ENCODE measurements at regions not wholly inside any gene's neighbourhood (a gene's known extent, or its start where the extent isn't known, plus 50 kb on each side); places are given as distances from the start of the nearest gene placed in this dataset.

DNA sequence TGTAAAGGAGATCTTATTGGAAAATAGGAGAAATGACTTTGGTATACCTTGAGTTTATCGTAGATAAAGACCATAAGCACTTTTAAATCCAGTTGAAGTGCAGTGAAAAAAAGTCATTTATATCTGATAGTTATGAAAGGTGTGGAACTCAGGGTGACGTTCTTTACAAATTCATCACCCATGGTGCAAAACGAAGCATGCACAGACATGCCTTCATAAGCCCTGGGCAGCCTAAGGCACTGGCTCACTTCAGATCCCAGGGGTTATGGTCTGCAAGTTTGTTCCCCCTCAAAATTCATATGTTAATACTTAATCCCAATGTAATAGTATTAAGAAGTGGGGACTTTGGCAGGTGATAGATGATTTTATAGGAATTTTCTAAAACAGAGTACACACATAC, 1216.4 kb upstream of the USP15 start:
- Histone ChIP-seq H3K9me3 (ENCODE audit: severe bottlenecking) (no peaks in the 10 kb centered on the region), H3K27me3 (ENCODE audit: insufficient read depth, low read depth, severe bottlenecking) (no peaks in the 10 kb centered on the region), H3K4me3 (ENCODE audit: low read depth, low read length) (no peak overlapping the region), H3K27ac (no peak overlapping the region), H3K36me3 (no peaks in the 10 kb centered on the region)
- DNase-seq = no peak
- TF ChIP-seq, protein P1, sequence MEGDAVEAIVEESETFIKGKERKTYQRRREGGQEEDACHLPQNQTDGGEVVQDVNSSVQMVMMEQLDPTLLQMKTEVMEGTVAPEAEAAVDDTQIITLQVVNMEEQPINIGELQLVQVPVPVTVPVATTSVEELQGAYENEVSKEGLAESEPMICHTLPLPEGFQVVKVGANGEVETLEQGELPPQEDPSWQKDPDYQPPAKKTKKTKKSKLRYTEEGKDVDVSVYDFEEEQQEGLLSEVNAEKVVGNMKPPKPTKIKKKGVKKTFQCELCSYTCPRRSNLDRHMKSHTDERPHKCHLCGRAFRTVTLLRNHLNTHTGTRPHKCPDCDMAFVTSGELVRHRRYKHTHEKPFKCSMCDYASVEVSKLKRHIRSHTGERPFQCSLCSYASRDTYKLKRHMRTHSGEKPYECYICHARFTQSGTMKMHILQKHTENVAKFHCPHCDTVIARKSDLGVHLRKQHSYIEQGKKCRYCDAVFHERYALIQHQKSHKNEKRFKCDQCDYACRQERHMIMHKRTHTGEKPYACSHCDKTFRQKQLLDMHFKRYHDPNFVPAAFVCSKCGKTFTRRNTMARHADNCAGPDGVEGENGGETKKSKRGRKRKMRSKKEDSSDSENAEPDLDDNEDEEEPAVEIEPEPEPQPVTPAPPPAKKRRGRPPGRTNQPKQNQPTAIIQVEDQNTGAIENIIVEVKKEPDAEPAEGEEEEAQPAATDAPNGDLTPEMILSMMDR (IDR thresholded peaks at IDR 0.05; ENCODE audit: low read depth, low read length) = no peak

DNA sequence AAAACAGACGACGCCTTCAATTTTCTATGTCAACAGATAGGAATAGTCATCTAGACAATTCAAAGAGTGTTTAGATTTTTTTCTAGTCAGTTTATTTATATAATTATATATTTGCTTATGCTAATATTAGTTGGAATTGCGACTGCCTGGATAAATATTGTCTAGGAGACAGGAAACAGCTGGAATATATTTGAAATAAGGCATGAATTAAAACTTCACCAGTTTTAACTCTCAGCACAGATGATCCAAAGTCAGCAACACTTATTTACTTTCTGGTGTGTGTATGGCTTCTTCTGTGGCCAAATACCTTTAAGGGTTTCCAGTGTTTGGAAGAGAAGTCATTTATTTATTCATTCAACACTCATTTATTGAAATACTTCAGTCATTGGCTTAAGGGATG, 1215.4 kb upstream of the USP15 start:
- no peak overlapping the region for H3K27ac ChIP-seq
- no peak for DNase-seq
- TF ChIP-seq, protein P1 (IDR thresholded peaks at IDR 0.05; ENCODE audit: low read depth, low read length) = no peak
- H3K9me3 ChIP-seq (ENCODE audit: severe bottlenecking) = no peaks in the 10 kb centered on the region
- no peaks in the 10 kb centered on the region for H3K27me3 ChIP-seq (ENCODE audit: insufficient read depth, low read depth, severe bottlenecking)
- H3K36me3 ChIP-seq = no peaks in the 10 kb centered on the region
- H3K4me3 ChIP-seq (ENCODE audit: low read depth, low read length) = no peak overlapping the region

DNA sequence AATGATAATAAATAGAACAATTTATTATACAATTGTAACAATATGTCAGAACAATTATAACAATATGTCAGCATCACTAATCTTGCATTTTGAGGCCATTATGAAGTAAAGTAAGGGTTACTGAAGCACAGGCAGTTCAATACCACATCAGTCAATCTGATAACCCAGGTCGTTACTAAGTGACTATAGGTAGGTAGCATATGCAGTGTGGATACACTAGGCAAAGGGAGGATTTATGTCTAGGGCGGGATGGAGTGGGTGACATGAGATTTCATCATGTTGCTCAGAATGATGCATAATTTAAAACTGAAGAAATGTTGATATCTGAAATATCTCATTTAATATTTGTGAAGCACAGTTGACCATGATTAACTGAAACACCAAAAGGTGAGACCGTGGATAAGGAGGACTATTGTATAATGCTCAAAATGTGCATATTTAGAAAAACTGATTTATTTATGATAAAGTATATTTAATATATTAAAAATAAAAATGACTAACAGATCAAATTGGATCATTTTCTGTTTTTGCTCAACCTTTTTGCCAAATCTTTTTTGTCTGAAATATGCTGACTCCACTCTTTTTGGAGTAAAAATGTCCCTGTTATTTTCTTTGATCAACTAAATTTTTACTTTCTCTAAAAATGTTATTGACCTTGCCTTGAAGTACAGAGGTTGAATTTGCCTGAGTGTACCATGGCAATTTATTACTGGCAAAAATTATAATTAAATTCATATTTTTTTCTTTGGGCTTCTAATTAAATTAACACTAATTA, 1189.4 kb upstream of the USP15 start:
- no peak for DNase-seq
- Histone ChIP-seq H3K36me3 (no peaks in the 10 kb centered on the region), H3K4me3 (ENCODE audit: low read depth, low read length) (no peak overlapping the region), H3K9me3 (ENCODE audit: severe bottlenecking) (no peaks in the 10 kb centered on the region), H3K27ac (no peak overlapping the region), H3K27me3 (ENCODE audit: insufficient read depth, low read depth, severe bottlenecking) (no peaks in the 10 kb centered on the region)
- TF ChIP-seq, protein P1 (IDR thresholded peaks at IDR 0.05; ENCODE audit: low read depth, low read length) = no peak

DNA sequence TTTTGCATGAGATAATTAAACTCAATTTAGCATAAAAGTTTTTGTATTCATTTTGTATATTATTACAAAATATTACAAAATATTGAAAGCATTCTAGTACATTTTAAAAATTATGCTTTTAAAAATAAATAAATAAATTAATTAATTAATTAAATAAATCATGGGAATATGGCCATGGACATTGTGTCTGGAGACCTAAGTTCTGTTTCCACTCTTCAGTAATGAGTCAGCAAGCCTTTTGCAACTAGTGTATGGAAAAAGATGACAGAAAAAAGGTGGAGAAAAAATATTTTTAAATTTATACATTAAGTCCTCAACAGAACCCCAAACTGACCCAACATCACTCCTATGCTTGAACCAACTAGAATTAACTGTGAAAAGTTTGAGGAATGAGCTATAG, 1187.5 kb upstream of the USP15 start:
- no peak for DNase-seq
- TF ChIP-seq, protein P1 (IDR thresholded peaks at IDR 0.05; ENCODE audit: low read depth, low read length) = no peak
- Histone ChIP-seq H3K27ac (no peak overlapping the region), H3K9me3 (ENCODE audit: severe bottlenecking) (no peaks in the 10 kb centered on the region), H3K4me3 (ENCODE audit: low read depth, low read length) (no peak overlapping the region), H3K36me3 (no peaks in the 10 kb centered on the region), H3K27me3 (ENCODE audit: insufficient read depth, low read depth, severe bottlenecking) (no peaks in the 10 kb centered on the region)

DNA sequence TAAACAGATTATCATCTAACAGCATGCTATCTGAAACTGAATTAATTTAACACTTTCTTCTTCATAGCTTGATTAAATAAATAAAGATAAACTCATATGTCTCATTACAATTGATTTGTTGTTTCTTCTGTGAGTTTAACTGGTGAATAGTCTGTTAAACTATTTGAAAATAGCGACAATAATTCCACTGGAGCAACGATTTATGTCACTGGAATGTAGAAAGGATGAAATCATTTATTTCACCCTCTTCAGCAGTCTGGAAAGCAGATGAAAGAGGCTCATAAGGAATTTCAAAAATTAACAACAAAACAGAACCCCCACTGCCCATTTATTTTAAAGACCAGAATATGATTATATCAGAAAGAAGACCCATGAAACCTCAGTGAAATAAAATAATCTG, 1165.1 kb upstream of the USP15 start:
- TF ChIP-seq, protein P1 (IDR thresholded peaks at IDR 0.05; ENCODE audit: low read depth, low read length) = no peak
- no peak overlapping the region for H3K27ac ChIP-seq
- no peaks in the 10 kb centered on the region for H3K9me3 ChIP-seq (ENCODE audit: severe bottlenecking)
- H3K27me3 ChIP-seq (ENCODE audit: insufficient read depth, low read depth, severe bottlenecking) = no peaks in the 10 kb centered on the region
- no peak overlapping the region for H3K4me3 ChIP-seq (ENCODE audit: low read depth, low read length)
- H3K36me3 ChIP-seq = no peaks in the 10 kb centered on the region
- no peak for DNase-seq

Data from WERI-Rb-1 (cell line).